Stimulated activated CD8-positive, alpha-beta memory T cell treated with anti-CD3 and anti-CD28 coated beads, Interleukin-2, amount 100 ng/mL, for 48 hours (primary cell): ENCODE measurements at regions not wholly inside any gene's neighbourhood (a gene's known extent, or its start where the extent isn't known, plus 50 kb on each side); places are given as distances from the start of the nearest gene placed in this dataset.

Source experiments
- DNase-seq, 2 donors: peaks; one replicate each; pipeline ENCODE4 v3.0.0-alpha.2; 2020; ENCODE audit warnings: low read depth in 2 of 2

DNA sequence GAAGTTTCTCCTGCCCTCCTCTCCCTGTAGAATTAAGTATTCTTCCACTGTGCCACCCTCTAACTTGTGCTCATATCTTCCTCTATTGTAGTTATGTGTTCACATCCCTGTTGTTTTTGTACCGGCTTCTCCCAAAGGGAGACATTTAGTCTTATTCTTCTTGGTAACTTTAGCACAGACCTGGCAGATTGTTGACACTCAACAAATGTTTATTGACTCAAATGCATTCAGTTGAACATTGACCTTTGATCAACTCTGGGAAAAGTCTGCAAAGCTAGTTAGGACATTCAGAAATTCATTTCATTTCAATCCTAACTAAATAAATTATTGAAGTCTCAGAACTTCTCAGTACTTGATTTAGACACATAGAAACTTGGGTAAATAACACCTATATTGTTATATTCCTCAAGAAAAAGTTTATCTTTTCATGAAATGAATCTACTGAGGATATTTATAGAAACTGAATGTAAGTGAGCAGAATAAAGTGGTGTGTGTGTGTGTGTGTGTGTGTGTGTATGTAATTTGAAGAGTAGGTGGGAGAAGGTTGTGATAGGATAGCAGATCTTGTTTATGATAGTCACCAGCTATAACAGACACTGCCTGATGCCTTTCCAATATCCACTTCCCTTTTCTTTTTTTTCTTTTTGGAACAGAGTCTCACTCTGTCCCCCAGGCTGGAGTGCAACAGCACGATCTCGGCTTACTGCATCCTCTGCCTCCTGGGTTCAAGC is 872.4 kb upstream of the CXADR start:
- DNase-seq, result no peak

DNA sequence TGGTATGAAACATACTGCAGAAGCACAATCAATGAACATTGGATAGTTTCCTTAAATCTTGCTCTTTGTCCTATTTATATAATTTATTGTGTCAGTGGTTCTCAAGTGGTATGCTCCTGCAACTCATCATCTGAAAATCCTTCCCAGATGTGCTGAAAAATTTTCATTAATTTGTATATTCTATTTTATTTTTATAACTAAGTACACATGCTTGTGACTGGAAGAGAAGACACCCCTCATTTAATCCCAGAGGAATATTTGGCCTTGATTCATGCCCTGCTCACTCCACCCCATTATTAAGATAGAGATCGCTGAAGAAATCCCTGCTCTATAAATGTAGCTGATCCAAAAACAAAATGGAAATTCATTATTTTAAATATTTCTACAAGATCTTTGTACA is 870.5 kb upstream of the CXADR start:
- no peak for DNase-seq

DNA sequence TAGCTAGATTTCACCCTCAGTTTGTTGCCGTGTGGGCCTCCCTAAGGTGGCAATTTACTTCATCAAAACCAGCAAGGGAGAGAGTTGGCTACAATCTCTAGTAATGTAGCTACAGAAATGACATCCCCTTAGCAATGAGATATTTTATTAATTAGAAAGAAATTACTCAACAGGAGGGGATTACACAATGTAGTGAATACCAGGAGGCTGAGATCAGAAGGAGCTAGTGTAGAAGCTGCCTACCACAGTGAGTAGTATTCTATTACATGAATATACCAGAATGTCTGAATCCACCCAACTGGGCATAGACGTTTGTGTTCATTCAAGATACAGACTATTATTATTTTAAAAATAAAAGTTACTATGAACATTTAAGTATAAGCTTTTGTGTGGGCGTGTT is 868.2 kb upstream of the CXADR start:
- DNase-seq, result no peak

DNA sequence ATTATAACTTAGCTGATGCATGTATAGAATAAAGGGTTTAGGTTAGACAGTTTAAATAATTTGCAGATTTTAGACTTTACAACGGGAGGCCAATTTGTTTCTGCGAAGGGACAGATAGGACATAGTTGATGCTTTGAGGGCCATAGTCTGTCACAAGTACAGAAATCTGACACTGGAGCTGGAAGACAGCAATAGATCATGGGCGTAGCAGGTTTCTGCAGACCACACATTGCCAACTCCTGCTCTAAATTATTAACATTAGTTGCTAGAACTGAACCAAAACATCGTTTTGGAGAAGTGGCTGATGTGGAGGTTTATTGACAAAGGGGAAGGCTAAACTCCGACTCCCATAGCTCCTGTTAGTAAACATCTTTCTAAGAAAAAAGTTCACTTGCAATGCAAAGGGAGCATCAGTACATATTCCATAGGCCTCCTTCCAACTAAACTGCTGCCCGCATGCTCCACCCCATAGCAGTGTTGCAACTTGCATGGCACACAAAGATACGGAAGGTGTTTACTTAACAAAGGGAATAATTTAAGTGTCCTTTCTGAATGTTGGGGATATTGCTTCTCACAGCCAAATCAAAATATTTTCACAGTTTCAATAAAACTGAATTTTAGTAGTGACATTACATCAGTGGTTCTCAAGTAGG is 862.0 kb upstream of the CXADR start:
- no peak for DNase-seq

DNA sequence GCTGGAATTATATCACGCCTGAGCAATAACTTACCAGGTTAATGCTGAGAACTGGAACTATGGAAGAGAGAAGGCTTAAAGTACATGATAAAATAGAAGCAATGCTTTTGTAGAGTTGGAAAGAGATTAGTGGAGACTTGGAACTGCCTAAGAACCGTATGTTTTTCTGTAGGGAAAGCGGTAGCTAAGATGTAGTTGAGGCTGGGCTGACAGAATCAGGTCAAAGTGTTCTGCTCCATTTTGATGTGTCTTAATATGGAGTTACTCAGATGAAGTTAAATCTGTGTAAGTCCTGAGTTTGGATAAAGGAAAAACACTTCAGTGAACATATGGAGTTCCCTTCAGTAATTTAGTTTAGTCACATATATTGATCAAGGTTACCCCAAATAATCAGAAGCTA is 860.9 kb upstream of the CXADR start:
- no peak for DNase-seq

DNA sequence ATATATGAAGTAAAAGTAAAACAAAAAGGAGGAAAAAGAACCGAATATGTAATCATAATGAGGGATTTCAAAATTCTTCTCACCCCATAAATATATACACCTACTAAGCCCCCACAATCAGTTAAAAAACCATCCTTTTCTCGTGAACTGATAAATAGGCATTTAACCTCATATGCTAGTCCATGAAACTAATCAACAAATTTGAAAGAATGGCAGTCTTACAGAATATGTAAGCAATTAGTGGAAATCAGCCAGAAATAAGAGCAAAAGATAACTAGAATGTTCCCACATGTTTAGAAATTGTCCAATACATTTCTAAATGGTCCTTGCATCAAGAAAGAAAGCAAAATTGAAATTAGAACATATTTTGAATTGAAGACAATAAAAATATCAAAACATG is 849.4 kb upstream of the CXADR start:
- DNase-seq, result no peak

DNA sequence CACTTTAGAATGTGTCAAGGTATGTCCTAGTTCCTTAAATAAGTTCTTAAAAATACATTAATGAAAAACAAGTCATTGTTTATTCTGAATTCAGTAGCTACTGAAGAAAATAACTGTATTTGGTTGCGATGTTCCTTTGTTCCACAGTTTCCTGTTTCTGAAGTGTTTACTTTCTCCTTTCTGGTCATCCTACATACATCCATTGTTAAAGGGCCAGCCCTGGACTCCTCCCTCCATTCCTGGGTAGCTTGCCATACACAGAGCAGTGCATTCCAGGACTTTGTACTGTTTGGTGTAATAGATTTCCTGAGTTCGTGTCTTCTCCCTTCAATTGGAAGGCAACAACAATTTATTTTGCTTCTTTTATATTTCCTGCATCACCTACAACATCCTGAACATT is 845.4 kb upstream of the CXADR start:
- DNase-seq, result no peak

DNA sequence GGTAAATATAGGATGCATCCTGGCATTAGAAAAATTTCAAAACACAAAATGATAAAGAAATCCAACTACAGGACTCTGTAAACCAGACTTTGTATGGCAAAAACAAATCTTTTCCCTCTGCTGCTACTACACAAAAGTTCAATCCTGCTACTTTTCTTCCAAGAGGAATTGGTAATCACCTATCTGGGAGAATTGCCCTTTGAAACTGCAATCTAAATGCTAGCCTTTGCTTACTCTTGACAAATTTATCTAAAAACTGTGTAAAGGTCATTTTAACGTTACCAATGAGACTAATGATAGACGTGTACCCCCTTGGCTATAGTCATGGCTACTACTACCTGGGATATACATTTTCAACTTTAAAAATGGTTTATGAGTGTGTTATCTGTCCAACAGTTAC is 837.9 kb upstream of the CXADR start:
- DNase-seq, result no peak

DNA sequence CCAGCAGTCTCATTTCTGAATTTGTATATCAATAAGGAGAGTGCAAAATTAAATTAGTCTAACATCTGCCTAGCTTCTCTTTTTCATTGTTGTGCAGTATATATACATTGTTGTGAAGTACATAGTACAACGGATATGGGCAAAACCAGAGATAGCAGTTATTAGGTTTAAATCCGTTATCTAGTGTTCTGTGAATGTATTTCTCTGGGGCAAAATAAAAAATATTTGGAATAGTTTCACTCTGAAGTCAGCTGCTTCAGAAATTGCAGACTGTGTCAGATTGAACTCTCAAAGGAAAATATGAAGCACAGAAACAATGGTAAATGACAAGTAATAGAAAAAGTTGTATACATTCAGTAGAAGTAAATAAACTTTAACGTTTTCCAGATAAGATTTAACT is 836.5 kb upstream of the CXADR start:
- DNase-seq, result no peak

DNA sequence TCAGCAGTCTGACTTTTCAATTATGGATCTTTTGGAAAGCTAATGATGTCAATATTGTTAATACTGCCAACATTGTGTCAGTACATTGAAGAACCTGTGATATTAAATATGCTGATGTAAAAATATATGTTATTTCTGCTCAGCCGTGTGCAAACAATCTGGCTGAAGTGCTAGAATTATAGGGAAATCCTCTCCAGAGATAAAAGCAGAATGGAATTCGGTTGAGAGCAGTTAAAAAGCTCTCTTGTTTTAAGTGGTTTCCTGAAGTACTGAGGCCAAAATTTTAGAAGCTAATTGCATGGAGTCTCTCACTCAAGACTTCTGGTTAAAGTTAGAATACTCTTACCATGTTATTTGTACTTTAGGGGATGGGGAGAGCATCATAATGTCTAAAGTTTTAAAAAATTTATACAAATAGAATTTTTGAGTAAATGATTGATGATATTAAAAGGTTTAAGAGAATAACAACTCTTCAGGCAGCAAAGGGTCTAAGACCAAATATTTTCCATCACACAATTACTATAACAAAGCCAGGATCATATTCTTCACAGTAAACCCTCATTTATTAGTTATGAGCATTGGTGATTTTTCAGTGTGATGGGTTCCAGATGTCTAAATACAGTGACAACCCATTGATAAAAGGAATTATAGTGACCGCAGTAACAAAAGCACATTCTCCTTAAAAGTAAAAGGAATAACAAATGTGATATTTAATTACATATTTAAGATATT is 834.2 kb upstream of the CXADR start:
- DNase-seq, result no peak

DNA sequence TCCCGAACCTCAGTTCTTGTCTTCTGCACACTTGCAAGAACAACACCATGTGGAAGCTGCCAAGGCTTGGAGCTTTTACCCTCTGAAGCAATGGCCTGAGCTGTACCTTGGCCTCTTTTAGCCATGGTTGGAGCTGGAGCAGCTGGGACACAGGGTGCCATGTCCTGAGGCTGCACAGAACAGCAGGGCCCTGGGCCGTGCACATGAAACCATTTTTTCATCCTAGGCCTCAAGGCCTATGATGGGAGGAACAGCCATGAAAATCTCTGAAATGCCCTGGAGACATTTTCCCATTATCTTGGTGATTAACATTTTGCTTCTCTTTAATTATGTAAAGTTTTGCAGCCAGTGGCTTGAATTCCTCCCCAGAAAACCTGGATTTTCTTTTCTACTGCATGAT is 817.8 kb upstream of the CXADR start:
- DNase-seq, result no peak

DNA sequence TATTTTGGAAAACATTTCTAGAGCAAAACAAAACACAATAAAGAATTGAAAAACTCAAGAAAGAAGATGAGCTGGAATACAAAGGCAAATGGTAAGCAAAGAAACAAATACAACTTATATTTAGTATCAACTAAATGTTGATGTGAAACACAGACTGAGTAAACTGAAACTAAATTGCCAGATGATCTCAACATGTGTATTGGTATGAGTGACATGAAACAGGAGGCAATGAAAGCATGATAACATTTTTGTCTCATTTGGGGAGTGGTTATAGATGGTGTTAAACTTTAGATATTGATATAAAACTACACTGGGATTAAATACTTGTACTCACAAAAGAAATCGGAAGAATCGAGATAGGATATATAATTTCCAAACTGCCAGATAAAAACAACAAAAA is 805.6 kb upstream of the CXADR start:
- DNase-seq, result no peak

DNA sequence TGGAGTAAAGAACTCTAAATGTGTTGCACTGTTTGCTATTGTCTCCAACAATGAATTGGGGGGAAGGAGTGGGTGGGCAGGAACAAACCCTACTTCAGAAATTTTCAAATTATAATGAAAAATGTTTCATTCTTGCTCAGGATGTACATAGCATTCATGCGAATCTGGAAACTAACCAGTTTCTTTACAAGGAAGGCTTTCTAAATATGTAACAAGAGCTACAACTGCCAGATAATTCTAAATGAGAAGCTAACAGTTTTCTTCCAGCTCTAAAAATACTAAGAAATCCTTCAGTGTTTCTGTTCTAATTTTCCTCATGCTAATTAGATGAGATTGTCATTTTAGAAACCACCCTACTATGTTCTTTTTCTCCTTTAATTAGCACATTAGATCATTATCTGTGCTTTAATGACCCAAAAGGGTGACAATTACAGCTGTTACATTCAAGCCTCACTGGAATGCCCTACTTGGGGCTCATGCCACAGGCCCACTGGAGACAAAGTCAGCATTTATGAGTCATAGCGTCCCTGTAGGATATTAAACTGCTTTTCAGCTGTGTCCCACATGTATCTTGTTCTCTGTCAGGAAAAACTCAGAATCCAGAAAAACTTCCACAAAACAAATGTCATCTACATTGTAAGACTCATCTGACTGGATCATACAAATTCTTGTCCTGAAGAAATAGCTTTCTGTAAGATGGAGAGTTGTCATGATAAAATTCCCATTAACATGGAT is 804.6 kb upstream of the CXADR start:
- no peak for DNase-seq

DNA sequence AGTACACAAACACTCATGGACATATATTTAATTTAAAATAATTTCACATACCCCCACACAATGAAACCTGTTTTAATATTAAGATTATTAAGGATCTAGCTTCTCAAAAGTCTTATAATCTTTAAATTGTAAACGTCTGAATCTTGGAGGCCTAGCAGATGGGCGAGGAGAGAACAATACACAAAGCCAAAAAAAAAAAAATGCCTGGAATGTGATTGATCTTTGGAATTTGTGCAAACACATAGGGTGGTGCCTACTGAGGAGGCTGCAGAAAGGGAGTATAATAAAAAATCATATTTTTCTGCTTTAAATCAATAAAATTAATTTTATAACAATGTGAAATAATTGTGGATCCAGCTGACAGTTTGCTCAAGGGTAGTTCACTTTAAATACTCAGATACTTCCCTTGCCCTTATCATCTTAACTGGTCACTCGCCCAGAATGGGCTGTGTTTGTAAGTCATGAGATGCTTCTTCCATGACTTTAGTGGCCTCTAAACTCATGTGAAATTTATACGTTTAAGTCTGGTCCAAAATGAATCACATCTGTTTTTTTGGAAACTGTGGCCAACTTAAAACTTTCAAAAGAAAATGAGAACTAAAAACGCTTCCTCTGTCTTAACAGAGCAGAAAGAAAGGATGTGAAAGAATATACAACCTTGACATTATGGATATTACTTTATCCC is 802.8 kb upstream of the CXADR start:
- no peak for DNase-seq

DNA sequence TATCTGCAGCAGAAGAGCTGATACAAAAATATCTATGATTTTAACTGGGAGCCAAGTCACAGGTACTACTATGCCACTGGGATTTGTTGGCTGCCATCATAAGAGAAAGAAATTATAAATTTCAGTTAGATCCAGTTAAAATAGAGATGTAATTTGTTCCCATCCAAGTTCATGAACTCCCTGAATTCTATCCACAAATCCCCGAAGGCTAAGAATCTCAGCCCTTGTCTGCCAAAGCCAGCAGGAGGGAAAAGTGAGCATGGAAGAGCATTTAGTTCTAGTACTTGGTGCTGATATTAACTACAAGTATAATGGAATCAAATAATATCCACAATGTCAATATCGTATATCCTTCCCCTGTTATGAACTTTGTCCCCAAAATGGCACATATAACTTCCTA is 801.1 kb upstream of the CXADR start:
- DNase-seq, result no peak

DNA sequence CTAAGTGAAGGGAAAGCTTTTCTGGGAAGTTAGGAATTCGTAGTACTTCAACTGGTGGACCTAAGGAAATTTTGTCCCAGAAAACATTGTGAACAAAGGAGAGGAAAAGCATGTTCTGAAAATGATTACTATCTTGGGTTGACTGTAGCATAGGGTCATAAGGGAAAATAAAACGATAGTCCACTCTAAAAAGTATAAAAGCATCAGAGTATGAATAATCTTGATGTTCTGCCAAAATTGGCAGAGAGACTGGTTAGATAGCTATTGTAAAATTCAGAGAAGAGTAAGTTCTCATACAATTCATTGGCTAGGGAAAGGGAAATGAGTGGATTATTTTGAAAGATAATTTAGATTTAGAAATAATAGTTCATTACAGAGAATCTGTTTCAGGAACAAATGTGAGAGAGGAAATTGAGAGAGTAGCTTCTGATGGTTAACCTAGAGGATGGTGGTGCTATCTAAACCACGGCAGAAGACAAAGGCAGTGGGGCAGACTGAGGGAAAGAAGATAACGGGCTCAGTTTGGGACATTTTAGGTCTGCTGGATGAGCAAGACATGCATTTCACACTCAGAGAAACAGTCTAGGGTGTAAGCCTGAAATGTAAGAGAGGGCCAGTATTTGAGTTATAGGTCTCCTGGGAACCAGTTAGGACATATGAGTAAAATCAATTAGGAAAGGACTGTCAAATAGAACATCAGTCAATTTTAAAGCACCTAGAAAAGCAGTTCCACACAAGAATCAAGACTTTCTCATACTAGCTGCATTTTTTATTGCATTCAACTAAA is 799.3 kb upstream of the CXADR start:
- no peak for DNase-seq

DNA sequence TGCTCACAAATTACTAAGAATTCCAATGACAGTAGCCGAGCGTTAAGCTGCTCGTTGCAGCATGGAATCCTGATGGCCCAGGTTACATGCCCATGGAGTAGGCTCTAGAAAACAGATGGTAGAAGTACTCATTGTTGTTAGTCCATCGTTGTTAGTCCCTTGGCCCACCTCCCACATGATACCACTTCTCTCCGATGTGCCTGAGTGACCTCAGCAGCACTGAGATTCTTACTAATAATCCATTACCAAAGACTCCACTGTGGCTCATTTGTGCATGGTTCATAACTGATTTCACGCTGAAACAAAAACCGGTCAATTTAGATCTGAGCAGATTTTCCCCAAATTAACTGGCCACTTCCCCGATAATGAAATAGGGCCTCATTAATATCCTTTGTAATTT is 772.3 kb upstream of the CXADR start:
- DNase-seq, result no peak

DNA sequence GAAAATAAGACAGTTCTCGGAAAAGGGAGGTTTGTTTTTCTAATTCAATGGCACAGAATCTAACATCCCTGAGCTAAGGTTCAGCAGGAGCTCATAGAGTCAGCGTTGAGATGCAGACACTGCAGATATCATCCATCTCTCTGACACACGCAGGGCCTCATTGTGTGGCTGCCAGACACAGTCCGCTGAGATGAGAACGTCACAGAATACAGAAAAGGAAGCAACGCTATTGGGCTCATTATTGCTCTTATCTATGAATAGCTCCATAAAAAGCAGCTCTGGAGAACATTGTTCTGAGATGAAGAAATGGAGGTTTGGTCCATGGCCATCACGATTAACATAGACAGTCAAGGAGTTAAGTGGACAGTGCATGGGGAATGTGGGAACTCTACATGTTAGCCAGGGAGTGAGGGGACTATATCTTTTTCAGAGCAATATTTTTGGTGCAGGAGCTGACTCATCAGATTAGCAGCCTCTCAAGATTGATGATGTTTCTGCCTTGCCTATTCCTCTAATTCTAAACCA is 771.6 kb upstream of the CXADR start:
- no peak for DNase-seq

DNA sequence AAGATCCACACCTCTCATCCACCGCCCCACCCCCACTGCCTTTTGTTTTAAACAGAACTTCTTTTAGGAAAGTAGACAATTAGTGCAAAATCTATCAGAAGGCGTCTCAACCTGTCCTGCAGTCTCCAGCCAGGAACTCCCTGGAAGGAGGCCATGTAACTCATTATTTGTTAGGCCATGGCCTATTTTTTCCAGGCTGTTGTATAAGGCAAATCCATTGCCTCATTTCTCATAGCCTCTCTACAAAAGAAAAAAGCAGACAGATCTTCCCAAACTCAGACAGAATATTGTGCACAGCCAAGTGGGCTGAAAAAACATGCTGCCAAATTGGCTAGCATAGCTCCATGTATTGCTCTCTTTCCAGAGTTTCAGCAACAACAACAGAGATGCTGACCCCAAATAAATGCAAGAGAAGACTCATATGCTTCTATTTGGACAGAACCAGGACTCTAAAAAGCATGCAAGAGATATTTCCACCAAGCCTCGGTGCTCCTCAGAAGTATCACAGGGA is 770.7 kb upstream of the CXADR start:
- no peak for DNase-seq

DNA sequence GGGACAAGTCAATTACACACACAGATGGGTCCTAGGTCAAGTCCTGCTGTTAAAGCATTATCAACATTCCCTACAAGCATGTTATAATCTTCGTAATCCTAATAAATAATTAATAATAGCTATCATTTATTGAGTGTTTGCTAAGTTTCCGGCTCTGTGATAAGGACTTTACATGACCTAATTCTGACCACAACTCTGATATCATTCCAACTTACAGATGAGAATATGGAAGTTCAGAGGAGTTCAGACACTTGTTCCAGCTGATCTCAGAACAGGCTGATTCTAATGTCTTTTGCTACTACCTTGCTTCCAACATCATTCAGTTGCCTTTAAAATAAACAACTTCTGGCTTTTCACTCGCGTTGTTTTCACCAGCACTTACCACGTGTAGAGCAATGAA is 770.1 kb upstream of the CXADR start:
- DNase-seq, result no peak

DNA sequence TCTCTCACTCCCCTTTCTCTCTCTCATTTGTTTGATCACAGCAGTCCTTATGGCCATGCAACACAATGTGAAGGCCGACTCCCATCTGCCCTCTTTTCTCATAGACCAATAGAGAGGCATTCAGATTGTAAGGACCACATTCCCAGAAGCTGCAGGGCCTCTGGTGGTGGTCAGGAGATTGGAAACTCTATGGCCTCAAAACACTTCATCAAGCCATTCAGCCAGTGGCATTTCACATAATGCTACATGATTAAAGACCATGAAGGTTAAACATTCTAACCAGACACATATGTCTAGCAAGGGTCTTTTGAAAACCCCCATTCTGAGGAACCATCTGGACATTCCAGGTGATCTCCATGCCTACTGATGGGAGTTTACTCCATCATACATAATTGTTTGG is 769.5 kb upstream of the CXADR start:
- no peak for DNase-seq
